GM12892 (cell line): ENCODE measurements at regions not wholly inside any gene's neighbourhood (a gene's known extent, or its start where the extent isn't known, plus 50 kb on each side); places are given as distances from the start of the nearest gene placed in this dataset.

Experiments used
- POLR2A ChIP-seq: IDR thresholded peaks from 2 replicates; pipeline ENCODE4 v1.6.1; 2011; ENCODE audit warnings: low read depth, low read length, control low read depth
- POLR2AphosphoS5 ChIP-seq: IDR thresholded peaks from 2 replicates; pipeline ENCODE4 v1.6.1; 2011; ENCODE audit warnings: low read depth, low read length, control low read depth

DNA sequence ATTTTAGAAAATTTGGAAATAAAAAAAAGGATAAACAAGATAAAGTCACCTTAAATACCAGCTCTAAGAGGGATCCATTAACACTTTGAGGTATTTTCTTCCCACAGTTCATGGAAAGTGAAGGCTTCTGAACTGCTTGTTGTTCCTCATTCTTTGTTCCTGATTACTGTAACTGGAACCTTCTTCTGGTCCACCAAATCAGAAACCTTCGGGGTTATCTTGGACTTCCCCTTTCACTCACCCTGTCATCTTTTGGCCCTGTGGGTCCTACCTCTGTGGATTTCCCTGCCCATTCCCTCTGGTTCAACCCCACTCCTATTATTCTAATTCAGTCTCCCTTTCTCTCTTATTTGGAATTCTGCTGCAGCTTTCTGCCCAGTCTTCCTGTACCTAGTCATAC, 116.5 kb upstream of the PRPS1L1 start:
- no peak for TF ChIP-seq POLR2AphosphoS5
- TF ChIP-seq POLR2A = no peak
